ENCODE measurements at regions not wholly inside any gene's neighbourhood (a gene's known extent, or its start where the extent isn't known, plus 50 kb on each side); places are given as distances from the start of the nearest gene placed in this dataset.

DNA sequence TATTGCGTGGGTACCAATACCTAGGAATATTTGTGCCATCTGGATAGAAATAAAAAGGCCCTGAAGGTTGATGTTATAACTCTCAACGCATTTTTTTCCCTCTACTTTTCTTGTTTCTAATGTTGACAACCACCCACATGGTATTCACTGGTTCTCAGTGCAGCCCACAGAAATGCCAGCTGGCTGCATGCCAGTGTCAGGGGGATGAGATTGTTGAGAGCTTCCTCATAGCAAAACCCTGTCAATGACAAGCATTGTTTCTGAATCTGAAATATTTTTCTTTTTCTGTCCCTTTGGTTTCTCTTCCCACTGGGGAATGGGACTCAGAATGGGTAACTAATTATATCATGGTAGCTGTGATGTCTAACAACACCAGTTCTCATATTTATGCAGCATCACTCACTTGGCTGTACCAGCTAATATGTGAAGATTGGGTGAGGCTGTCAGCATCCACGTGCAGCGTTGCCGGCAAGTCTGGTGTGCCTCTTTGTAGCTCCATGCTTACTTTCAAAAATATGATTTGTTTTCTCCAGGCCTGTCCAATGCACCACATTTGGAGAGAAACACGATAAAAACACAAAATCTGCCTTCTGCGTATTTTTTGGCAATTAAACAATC lies 284.6 kb downstream of the PTBP2 start:
- Histone ChIP-seq H3K27me3 (ENCODE audit: insufficient read depth, low read depth, low read length) (no peaks in the 10 kb centered on the region), H3K79me2 (replicated peaks; ENCODE audit: insufficient read depth, low read length) (no peaks in the 10 kb centered on the region), H3K4me2 (ENCODE audit: low read length) (no peak overlapping the region), H3K36me3 (ENCODE audit: insufficient read depth, low read length) (no peaks in the 10 kb centered on the region), H3K4me3 (ENCODE audit: low read length) (no peak overlapping the region), H3K9me3 (ENCODE audit: low read length) (no peaks in the 10 kb centered on the region), H3F3A (ENCODE audit: insufficient read depth, low read length, poor library complexity, severe bottlenecking) (no peaks in the 10 kb centered on the region), H2AFZ (ENCODE audit: low read depth, low read length) (no peak overlapping the region), H4K20me1 (ENCODE audit: insufficient read depth) (no peaks in the 10 kb centered on the region), H3K9me2 (ENCODE audit: insufficient read depth, low read length) (no peaks in the 10 kb centered on the region), H3K9ac (ENCODE audit: low read length) (no peak overlapping the region), H3K27ac (ENCODE audit: low read length) (no peak overlapping the region)
- TF ChIP-seq REST (IDR thresholded peaks at IDR 0.05; ENCODE audit: borderline replicate concordance) (no peak), EZH2 (IDR thresholded peaks at IDR 0.05; ENCODE audit: borderline replicate concordance, insufficient read depth, low read length, poor library complexity, severe bottlenecking) (no peak), SMC3 (conservative IDR thresholded peaks at IDR 0.05; ENCODE audit: poor library complexity) (no peak), POLR2AphosphoS5 (IDR thresholded peaks at IDR 0.05) (no peak), MXI1 (conservative IDR thresholded peaks at IDR 0.05; ENCODE audit: poor library complexity, severe bottlenecking) (no peak), RAD21 (conservative IDR thresholded peaks at IDR 0.05) (no peak), TAF1 (IDR thresholded peaks at IDR 0.05; ENCODE audit: low read depth) (no peak), EP300 (conservative IDR thresholded peaks at IDR 0.05; ENCODE audit: poor library complexity, severe bottlenecking) (no peak)
- TF ChIP-seq, protein P1, sequence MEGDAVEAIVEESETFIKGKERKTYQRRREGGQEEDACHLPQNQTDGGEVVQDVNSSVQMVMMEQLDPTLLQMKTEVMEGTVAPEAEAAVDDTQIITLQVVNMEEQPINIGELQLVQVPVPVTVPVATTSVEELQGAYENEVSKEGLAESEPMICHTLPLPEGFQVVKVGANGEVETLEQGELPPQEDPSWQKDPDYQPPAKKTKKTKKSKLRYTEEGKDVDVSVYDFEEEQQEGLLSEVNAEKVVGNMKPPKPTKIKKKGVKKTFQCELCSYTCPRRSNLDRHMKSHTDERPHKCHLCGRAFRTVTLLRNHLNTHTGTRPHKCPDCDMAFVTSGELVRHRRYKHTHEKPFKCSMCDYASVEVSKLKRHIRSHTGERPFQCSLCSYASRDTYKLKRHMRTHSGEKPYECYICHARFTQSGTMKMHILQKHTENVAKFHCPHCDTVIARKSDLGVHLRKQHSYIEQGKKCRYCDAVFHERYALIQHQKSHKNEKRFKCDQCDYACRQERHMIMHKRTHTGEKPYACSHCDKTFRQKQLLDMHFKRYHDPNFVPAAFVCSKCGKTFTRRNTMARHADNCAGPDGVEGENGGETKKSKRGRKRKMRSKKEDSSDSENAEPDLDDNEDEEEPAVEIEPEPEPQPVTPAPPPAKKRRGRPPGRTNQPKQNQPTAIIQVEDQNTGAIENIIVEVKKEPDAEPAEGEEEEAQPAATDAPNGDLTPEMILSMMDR (IDR thresholded peaks at IDR 0.05; ENCODE audit: poor library complexity, severe bottlenecking): no peak

GRCh38 chr1:97007840-97008604 lies 286.4 kb downstream of the PTBP2 start:
- H3K9me3 ChIP-seq (ENCODE audit: low read length): no peaks in the 10 kb centered on the region
- H3K9ac ChIP-seq (ENCODE audit: low read length): no peak overlapping the region
- no peaks in the 10 kb centered on the region for H4K20me1 ChIP-seq (ENCODE audit: insufficient read depth)
- H3K27me3 ChIP-seq (ENCODE audit: insufficient read depth, low read depth, low read length): no peaks in the 10 kb centered on the region
- H3F3A ChIP-seq (ENCODE audit: insufficient read depth, low read length, poor library complexity, severe bottlenecking): no peaks in the 10 kb centered on the region
- H3K36me3 ChIP-seq (ENCODE audit: insufficient read depth, low read length): no peaks in the 10 kb centered on the region
- no peak overlapping the region for H2AFZ ChIP-seq (ENCODE audit: low read depth, low read length)
- TF ChIP-seq RAD21 (conservative IDR thresholded peaks at IDR 0.05) (no peak), TAF1 (IDR thresholded peaks at IDR 0.05; ENCODE audit: low read depth) (no peak), EZH2 (IDR thresholded peaks at IDR 0.05; ENCODE audit: borderline replicate concordance, insufficient read depth, low read length, poor library complexity, severe bottlenecking) (no peak), POLR2AphosphoS5 (IDR thresholded peaks at IDR 0.05) (no peak), EP300 (conservative IDR thresholded peaks at IDR 0.05; ENCODE audit: poor library complexity, severe bottlenecking) (no peak), MXI1 (conservative IDR thresholded peaks at IDR 0.05; ENCODE audit: poor library complexity, severe bottlenecking) (no peak), REST (IDR thresholded peaks at IDR 0.05; ENCODE audit: borderline replicate concordance) (no peak), SMC3 (conservative IDR thresholded peaks at IDR 0.05; ENCODE audit: poor library complexity) (no peak)
- TF ChIP-seq, protein P1 (IDR thresholded peaks at IDR 0.05; ENCODE audit: poor library complexity, severe bottlenecking): no peak
- no peak overlapping the region for H3K4me2 ChIP-seq (ENCODE audit: low read length)
- H3K4me3 ChIP-seq (ENCODE audit: low read length): no peak overlapping the region
- H3K9me2 ChIP-seq (ENCODE audit: insufficient read depth, low read length): no peaks in the 10 kb centered on the region
- no peaks in the 10 kb centered on the region for H3K79me2 ChIP-seq (replicated peaks; ENCODE audit: insufficient read depth, low read length)
- no peak overlapping the region for H3K27ac ChIP-seq (ENCODE audit: low read length)

All from neural cell (in vitro differentiated cells).